ENCODE measurements at regions not wholly inside any gene's neighbourhood (a gene's known extent, or its start where the extent isn't known, plus 50 kb on each side); places are given as distances from the start of the nearest gene placed in this dataset.

GRCh38 chr9:23254404-23255184 lies 571.4 kb downstream of the ELAVL2 start:
- TF ChIP-seq RAD21 (conservative IDR thresholded peaks at IDR 0.05) (no peak), POLR2AphosphoS5 (IDR thresholded peaks at IDR 0.05) (no peak), MXI1 (conservative IDR thresholded peaks at IDR 0.05; ENCODE audit: poor library complexity, severe bottlenecking) (no peak), EP300 (conservative IDR thresholded peaks at IDR 0.05; ENCODE audit: poor library complexity, severe bottlenecking) (no peak), EZH2 (IDR thresholded peaks at IDR 0.05; ENCODE audit: borderline replicate concordance, insufficient read depth, low read length, poor library complexity, severe bottlenecking) (no peak)
- TF ChIP-seq, protein P1, sequence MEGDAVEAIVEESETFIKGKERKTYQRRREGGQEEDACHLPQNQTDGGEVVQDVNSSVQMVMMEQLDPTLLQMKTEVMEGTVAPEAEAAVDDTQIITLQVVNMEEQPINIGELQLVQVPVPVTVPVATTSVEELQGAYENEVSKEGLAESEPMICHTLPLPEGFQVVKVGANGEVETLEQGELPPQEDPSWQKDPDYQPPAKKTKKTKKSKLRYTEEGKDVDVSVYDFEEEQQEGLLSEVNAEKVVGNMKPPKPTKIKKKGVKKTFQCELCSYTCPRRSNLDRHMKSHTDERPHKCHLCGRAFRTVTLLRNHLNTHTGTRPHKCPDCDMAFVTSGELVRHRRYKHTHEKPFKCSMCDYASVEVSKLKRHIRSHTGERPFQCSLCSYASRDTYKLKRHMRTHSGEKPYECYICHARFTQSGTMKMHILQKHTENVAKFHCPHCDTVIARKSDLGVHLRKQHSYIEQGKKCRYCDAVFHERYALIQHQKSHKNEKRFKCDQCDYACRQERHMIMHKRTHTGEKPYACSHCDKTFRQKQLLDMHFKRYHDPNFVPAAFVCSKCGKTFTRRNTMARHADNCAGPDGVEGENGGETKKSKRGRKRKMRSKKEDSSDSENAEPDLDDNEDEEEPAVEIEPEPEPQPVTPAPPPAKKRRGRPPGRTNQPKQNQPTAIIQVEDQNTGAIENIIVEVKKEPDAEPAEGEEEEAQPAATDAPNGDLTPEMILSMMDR (IDR thresholded peaks at IDR 0.05; ENCODE audit: poor library complexity, severe bottlenecking): no peak
